Activated naive CD4-positive, alpha-beta T cell (primary cell): ENCODE measurements at regions not wholly inside any gene's neighbourhood (a gene's known extent, or its start where the extent isn't known, plus 50 kb on each side); places are given as distances from the start of the nearest gene placed in this dataset.

ENCODE experiments used
- DNase-seq, 4 experiments: peaks; one replicate each; lab custom pipeline; 2025; lab: John Stamatoyannopoulos, UW

GRCh38 chr3:124577494-124578167 lies 152.6 kb upstream of the UMPS start:
- no peak for DNase-seq

- no peak for DNase-seq
Observed at GRCh38 chr3:124579641-124580040, 150.6 kb upstream of the UMPS start.

DNA sequence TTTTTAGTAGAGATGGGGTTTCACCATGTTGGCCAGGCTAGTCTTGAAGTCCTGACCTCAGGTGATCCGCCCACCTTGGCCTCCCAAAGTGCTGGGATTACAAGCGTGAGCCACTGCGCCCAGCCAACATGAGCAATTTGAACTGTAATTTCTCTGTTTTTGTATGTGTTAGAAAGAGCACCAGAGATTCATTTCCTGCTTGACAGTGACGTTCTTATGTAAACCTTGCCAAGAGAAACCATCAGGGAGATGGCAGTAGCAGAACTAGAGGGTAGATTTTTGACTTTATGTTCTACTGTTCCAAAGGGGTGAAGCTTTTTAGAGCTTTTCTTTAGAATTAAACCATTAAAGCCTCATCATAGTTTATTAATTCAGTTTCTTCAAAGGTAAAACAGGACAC lies 148.1 kb upstream of the UMPS start:
- no peak for DNase-seq

DNA sequence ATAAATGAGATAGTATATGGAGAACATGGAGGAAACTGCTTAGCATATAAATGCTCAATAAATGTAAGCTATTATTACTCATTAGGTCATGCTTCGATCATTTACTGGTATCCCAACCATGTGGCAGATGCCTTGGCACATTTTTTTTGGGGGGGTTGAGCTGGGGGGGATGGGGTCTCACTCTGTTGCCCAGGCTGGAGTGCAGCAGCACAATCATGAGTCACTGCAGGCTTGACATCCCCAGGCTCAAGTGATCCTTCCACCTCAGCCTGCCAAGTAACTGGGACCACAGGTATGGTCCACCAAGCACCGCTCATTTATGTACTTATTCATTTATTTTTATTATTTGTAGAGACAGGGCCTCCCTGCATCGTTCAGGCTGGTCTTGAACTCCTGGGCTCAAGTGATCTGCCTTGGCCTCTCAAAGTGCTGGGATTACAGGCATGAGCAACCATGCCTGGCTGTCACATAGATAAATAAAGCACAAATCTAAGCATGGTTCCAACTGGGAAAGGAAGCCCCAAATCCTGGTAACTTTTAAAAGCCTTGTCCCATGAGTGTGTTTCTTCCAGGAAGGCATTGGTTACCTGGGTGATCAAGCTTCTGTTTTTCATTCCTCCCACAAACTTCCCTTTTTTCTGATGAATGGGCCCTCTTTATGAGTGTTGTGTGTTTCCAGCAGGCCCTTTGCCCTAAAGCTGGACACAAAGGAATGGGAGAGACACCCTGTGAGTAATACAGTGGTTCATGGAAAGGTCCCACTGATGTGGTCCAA lies 147.4 kb upstream of the UMPS start:
- no peak for DNase-seq

GRCh38 chr3:124584245-124584551 lies 146.1 kb upstream of the UMPS start:
- no peak for DNase-seq

GRCh38 chr3:124584552-124585391 lies 145.5 kb upstream of the UMPS start:
- no peak for DNase-seq

DNA sequence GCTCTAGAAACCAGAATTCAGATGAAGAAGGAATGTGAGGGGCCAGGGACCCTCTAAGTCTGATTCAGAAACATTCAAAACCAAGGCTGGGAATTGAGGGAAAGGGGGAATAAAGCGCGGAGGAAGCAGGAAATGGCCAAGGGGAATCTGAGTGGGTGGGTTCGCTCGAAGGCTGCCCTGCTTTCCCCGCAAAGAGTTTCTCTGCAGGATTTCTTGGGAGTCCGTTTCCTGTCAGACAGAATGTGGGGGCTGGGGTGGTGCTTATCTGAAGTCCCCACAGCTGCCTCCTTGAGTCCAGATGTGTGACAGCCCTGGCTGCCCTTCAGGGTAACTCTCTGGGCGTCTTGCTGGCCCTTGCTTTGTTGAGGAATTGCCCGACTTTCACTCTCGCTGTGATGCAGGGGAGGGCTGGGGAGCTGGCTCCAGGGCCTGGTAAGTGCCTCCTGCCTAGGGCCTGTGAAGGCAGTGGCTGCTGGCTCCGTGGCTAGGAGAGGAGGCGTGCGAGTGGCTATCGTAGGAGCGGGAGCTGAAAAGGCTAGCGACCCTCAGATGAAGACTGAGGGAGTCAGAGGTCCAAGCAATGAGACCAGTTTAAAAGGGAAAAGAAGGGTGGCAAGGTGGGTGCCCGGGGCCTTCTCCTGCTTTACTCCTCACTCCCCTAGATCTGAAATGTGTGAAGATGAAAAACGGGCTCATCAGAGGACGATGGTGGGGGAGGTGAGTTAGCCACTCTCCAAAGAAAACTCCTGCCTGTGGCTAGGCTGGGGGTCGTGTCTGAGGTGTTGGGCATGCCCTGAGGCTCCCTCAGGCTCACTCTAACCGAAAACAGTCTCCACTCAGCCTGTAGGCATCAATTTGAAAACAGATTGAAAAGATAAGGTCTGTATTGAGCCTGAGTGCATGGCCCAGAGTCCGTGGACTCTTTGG lies 143.9 kb upstream of the UMPS start:
- DNase-seq = no peak

DNA sequence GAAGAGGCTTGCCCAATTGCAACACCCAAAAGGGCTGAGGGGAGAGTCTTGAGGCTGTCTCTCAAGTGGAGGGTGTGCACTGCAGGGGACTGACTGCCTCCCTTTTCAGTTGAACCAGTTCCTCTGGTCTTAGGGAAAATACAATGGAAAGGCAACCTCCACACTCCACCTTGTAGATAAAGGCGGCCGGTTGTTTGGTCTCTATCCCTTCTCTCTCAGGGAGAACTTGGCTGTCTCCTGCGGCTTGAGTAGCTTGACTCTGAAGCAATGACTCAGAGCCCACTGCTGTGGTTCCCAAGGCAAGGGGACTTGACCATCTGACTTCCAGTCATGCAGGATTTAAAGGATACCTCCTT lies 143.2 kb upstream of the UMPS start:
- no peak for DNase-seq

GRCh38 chr3:124588036-124588435 lies 142.2 kb upstream of the UMPS start:
- DNase-seq = no peak

GRCh38 chr3:124588794-124589193 lies 141.5 kb upstream of the UMPS start:
- DNase-seq = no peak

DNA sequence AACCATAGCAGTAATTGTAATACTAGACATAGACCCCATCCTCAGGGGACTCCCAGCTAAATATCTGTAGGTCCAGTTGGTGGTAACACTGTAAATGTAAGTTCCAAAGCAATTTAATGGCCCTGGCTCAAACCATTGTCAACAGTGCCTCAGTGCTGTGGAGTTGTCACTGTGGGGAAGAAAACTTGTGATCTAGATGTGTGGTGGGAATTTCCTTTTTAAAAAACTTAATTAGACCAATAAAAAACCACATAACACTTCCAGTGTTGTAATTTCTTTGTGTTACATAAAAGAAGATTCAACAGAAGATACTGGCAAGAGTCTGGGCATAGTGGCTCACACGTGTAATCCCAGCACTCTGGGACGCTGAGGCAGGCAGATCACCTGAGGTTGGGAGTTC lies 138.6 kb upstream of the UMPS start:
- no peak for DNase-seq

- no peak for DNase-seq
Observed at GRCh38 chr3:124592658-124593441, 137.4 kb upstream of the UMPS start.

DNA sequence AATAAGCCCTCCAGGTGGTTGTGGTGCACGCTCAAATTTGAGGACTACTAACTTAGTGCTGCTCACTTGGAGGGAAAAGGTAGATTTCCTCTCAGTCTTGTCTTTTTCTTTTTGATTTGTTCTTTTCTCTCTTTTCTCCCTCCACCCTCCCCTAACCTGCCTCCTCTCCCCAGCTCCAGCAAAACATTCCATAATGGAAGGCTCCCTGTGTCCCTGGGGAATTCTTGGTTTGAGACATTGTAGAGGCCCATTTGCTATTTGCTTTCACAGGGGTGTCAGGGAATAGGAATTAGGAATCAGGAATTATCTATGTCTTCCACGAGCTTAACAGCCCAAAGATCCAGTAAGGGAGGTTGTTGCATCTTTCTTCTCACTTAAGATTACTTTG lies 136.8 kb upstream of the UMPS start:
- DNase-seq = no peak

GRCh38 chr3:124594581-124594980 lies 135.7 kb upstream of the UMPS start:
- no peak for DNase-seq

- DNase-seq = no peak
Observed at GRCh38 chr3:124597273-124597672, 133.0 kb upstream of the UMPS start.

GRCh38 chr3:124597979-124598378 lies 132.3 kb upstream of the UMPS start:
- no peak for DNase-seq

DNA sequence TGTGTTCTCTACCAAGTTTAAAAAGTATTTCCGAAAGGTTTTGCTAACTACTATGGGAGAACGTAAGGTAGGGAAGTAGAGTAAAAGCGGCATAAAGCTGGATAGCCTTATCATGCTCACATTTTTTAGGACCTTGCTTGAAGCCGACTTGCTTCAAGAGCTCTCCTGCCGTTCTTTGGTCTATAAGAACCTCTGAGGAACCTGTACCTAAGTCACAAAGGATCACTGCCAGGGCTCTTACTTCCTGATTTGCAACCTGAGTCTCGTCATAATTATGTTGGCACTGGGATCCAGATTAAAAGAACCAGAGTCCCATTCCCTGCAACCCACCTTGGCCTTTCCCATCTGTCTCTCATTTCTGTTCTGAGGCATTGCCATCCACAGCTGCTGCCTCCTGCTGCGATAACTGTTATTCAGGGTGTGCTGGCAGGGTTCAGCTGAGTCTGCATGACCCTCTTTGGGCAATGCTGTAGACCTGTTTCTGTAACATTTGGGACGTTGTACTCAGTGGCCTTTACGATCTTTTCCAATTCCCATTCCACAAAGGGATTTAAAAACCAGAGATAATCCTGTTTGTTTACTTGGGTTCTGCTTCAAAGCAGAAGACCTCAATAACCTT lies 131.0 kb upstream of the UMPS start:
- DNase-seq = no peak

GRCh38 chr3:124599779-124600693 lies 130.2 kb upstream of the UMPS start:
- no peak for DNase-seq

DNA sequence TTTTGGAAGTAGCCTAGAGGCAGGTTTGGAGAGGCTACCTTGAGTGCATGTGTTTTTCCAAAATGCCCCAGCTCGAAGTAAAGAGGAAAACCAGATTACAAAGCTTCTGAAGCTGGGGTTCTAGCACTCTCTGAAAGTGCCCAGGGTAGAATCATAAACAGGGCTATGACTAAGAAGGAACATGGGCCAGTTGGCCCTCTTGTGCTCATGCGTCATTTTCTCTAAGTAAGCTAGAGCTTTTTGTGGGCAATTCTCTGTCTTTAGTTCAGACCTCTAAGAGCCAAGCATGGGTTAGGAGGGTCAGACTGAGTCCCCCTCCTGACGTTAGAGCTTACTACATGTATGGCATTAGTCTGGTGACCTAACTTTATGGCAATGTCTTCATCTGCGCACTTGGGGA lies 129.5 kb upstream of the UMPS start:
- DNase-seq = no peak

DNA sequence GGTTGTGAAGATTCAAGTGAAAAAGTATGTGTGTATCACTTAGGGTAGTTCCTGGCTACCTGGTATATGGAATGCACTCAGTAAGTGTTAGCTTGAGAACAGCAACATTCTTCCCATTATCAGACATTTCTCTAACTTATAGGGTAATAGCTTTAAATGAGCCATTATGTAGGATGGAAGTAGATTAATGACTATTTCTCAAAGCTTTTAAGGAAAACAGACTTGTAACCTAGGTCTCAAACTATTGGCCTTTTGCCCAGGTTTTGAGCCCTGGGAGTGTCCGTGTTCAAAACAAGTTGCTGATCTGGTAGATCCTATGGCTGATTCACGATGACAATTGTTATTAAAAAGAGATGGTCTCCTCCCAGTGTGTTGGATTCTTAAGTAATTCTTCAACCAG lies 129.1 kb upstream of the UMPS start:
- DNase-seq = no peak
